HG03439 (cell line): ENCODE measurements at regions not wholly inside any gene's neighbourhood (a gene's known extent, or its start where the extent isn't known, plus 50 kb on each side); places are given as distances from the start of the nearest gene placed in this dataset.
"Not testable (repeated sequence)": the region's sequence is repeated elsewhere in the genome, so short reads cannot be mapped to it uniquely, and the experiment has no call there.

Source experiments
- ATAC-seq: cut with Tn5 transposase; IDR thresholded peaks from one replicate; pipeline ENCODE4 v1.9.1; 2021; ENCODE audit warnings: mild to moderate bottlenecking, moderate library complexity; ENCODE audit not compliant: unreplicated experiment

DNA sequence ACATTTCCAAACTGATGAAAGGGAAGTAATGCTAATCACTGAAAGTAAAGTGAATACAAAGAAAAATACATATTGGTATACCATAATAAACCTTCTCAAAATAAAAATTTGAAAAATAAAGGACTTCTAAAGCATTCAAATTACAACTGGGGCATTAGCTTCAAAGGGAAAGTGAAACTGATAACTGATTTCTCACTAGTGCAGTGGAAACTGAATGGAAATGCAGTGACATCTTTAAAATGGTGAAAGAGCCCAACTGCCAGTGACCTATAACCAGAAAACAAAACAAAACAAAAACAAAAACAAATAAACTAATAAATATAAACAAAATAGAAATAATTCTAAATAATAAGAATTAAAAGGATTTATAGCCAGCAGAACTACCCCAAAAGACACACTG, 297.5 kb upstream of the GRIN3A start:
- peak; percentile 70 for ATAC-seq

DNA sequence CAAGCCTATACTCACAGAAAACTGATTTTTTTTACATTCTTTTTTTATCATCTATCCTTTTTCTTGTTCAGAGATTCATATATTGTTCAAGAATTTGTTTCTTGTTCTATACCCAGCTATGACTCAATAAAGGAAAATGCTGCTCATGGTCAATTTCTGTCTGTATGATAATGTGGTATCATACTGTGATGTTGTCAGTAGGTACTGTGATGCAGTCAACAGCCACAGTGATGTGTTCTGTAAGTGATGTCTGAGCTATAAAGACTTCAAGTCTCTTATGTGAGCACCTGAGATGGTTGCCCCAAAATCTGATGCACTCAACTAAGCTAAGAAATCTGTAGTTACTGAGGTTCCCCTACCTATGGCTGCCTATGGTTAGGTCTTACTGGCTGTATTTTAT, 294.2 kb upstream of the GRIN3A start:
- no peak for ATAC-seq

DNA sequence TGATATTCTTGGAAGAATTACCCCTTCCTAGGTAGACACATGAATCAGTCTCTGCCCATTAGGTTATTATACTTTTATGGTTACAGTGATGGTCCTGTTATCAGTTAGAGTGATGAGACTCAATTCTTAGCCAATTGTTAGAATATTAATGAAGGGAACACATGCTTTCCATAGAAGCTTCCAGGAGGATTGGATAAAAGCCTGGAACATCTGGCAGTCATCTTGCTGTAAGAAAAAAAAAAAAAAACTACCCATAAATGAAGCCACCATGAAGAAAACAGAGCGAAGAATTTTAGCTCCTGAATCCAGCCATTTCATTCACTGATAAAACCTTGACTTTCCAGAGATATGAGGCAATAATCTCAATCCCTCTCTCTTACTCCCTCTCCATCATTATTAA, 262.5 kb upstream of the GRIN3A start:
- ATAC-seq, result no peak

DNA sequence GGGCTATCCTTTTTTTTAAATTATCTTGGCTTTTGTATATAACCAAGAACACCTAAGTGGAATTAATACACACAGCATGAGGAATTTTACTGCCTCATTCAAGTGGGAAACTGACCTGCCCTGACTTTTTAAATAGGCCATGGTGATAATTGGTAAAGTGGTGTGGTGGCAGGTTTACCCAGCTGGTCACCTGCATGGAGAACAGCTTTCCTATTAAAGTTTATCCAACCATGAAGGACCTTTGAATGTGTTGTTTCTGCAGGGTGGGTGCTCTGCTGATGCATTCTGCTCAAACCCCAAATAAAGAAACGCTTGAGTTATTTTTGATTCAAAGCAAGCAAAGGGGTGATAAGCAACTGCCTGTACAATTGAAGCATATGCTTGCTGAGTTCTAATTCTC, 261.0 kb upstream of the GRIN3A start:
- no peak for ATAC-seq

DNA sequence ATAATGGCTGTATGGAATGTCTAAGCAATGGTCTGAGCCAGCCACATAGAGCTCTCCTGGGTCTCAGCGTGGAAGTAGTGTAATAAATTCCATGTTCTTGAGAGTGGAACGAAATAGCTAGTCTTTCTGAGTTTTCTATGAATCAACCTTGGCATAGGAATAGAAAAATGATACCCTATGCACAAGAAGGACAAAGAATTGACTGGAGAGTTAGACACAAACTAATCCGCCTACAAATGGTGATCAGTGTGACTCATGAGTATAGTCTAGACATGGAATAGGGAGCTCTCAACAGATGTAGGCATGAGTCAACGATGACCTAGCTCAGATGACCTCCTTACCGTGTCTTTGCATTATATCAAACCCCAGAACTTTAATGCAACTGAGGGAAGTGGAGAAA, 256.8 kb upstream of the GRIN3A start:
- no peak for ATAC-seq

DNA sequence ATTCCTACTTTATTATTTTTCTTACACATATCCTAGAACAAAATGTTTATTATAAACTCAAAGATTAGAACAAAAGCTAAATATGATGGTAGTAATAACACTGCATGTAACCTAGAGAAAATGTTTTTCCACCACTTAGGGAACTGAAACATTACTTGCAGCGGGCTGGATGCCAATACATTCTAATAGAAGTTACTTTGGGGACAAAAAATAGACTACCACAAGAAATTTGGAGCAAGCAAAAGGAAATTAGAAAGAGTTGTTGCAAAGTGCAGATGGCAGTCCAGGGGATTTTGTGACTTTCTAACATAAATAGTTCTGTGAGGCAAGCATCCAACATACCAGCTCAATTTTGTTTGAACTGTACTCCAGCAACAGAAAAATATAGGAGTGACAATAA, 255.3 kb upstream of the GRIN3A start:
- ATAC-seq, result no peak

DNA sequence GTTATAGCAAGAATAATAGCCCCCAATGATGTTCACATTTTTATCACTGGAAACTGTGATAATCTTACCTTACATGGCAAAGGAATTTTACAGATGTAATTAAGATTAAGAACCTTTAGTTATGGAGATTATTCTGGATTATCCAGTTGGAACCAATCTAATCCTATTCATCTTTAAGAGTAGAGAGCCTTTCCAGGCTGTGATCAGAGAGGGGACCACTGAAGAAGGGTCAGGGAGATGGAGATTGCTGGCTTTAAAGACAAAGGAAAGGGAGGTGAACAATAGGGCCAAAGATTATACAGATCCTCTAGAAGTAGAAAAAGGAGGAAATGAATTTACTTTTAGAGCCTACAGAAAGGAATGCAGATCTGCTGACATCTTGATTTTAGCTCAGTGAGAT, 253.5 kb upstream of the GRIN3A start:
- ATAC-seq, result no peak

DNA sequence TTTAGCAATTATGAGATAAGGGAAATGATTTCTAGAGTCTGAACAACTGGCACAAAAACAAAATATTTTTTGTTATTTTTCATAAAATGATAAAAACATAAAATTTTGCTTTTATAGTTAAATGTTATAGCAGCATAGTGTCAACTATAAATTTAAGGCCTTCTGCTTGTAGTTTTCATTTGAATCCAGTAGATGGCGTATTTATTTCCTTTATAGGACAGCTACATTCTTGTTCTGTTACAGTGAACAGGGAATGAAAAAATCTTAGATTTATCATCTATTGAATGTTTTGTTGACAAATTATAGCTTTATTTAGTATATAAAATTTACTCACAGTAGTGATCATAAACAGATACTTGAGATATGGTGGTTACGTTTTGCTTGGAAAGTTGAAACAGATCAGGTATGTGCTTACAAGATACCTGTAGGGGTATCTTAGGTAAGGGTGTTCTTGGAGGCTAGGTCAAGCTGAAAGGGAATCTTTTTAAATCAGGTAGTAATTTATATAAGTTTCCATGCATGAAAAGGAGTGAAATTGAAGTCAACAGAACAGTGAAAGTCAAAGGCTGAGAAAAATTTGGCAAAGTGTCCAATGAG, 239.3 kb upstream of the GRIN3A start:
- ATAC-seq, result peak; percentile 88

DNA sequence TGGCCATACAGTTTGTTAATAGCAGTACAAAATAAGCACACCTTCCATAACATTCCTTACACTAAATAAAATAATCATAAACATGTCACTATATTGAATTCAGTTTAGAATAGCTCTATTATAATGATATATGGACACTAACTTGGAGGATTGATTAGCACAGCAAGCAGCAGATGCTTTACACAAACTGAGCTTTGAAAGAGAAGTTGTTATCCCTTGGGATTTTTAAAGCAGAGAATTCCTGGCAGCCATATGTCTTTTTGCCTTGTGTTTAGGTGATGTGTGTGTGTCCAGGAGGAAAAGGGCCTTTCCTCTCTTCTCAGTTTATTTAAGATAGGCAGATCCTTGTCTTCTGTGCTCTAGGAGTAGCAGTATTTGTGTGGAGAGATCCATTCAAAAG, 232.2 kb upstream of the GRIN3A start:
- ATAC-seq, result no peak

DNA sequence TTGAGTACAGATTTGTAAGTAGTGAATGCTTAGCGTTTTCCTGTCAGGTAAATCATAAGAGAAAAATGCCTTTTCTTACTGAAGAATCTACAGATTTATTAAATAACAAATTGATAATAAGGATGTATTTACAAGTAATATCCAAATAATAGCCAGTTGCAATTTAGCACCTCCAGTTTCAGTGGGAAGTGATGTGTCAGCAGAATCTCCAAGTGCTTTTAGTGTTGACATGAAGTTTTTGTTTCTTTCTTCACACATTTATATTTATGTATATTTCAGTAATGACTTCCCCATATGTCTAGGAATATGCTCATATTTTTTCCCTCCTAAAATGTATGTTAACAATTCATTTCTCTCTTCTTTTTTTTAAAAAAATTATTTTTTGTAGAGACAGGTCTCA, 229.9 kb upstream of the GRIN3A start:
- no peak for ATAC-seq

DNA sequence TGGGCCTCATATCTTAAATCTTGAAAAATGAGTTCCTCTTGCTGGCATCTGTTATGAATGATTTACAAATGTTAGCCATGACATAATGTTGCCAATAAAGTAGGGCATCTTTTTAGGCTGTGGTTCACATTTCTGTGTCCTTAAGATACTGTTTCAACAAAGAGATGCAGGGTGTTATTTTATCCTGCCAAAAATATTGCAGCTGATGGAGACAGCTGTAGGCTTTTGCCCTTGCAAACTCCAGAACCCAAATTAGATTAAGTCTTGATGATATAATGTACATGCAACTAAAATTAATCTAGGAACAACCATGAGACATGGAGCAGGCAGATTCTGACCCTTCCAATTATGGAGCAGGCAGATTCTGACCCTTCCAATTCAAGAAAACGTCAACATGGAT, 228.2 kb upstream of the GRIN3A start:
- ATAC-seq, result no peak

DNA sequence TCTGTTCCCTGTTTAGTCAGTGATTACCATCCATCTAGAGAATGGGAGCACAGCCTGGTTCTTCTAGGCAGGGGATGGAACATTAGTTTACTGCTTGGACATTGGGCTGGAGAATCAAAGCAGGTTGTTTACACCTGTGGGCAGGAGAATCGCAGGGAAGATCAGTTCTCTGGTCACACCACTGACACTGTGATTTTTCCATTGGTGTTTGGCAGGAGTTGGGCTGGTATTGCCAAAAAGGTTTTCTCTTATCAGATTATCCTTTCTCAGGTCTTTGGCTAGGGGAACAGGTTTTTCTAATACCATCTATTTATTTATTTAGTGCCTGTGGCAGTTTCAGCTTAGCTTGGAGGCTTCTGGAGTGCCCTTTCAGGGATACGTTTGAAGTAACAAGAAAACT, 219.3 kb upstream of the GRIN3A start:
- no peak for ATAC-seq

DNA sequence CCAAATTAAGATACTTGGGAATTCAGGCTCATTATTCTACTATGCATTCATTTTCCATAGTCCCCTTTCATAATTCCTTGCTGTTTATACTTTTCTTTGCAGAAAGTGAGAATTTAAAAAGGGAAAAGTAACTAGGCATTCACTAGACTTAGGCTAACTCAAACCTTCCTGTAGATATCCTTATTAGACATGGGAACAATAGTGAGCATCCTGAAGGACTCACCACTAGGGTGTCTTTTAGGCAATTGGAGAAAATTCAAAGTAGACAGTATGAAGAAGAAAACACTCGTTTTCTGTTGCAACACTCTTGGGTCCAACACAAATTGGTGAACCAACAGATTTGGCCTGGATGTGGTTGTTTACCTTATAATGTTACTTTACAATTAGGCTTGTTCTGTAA, 213.2 kb upstream of the GRIN3A start:
- ATAC-seq, result no peak

DNA sequence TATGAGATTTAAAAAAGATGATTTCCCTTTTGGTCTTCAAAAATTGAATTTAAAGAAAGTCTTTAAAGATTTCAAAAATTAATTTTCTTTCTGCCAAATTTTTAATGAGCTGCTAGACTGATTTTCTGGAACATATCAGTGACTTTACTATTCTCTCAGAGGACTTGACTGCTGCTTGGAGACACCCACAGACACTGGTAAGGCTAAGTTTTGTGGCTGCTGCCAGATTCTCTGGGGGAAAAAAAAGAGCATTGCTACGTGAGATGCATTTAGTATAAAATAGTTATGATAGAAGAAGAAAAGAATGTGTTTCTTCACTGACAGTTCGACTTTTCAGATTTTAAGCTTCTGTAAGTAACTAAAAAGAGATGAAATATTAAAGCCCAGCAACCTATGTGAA, 193.3 kb upstream of the GRIN3A start:
- ATAC-seq, result no peak

DNA sequence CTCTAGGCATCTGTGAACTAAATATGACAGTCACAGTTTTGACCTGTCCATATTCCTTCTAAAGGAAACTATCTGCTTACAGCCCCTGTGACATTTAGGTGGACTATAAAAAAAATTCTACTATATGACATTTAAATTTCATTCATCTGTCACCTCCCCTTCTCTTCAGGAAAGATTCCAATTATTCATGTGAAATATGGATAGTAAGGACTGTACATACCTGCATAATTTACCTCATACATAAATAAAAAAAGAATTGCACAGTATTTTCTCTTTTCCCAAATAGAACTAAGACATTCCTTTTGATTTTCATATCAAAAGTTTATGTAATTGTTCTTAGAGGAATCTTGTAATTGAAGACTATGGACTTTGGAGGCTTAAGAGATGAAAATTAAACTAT, 192.3 kb upstream of the GRIN3A start:
- ATAC-seq, result no peak

DNA sequence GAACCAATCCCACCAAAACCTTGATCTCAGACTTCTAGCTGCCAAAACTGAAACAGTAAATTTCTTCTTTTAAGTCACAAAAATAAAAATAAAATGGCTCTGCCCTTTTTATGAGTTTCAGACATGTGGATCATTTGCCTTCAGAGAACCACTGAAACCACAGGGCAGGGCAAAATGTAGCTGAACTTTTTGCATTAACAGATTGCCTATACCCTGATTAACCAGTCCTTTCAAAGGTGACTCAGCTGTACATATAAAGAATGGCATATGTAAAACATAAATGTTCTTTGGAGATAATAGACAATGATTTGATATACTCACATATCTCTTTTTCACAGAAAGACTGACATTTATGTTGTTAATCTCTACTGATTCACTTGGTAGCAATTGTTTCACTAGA, 187.1 kb upstream of the GRIN3A start:
- ATAC-seq, result no peak

DNA sequence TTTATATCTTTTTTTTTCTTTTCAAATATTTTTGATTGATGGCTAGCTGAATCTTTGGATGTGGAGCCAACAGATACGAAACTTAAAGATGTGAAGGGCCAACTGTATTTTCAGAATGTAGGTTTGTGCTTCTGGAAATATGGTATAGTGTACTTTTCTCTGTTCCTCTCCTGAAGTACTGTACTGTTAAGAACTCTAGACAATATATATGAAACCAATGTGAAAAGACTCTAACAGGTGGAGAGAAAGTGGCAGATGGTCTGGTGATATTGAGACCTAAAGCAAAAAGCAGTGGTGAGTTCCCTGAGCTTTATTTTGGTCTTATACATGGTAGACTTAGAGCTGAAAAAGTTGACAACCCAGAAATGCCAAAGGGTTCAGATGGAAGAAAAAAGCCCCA, 185.0 kb upstream of the GRIN3A start:
- no peak for ATAC-seq

DNA sequence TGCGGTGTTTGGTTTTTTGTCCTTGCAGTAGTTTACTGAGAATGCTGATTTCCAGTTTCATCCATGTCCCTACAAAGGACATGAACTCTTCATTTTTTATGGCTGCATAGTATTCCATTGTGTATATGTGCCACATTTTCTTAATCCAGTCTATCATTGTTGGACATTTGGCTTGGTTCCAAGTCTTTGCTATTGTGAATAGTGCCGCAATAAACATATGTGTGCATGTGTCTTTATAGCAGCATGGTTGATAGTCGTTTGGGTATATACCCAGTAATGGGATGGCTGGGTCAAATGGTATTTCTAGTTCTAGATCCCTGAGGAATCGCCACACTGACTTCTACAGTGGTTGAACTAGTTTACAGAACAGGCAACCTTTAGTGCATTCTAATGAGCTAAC, 178.5 kb upstream of the GRIN3A start:
- ATAC-seq, result not testable (repeated sequence)

DNA sequence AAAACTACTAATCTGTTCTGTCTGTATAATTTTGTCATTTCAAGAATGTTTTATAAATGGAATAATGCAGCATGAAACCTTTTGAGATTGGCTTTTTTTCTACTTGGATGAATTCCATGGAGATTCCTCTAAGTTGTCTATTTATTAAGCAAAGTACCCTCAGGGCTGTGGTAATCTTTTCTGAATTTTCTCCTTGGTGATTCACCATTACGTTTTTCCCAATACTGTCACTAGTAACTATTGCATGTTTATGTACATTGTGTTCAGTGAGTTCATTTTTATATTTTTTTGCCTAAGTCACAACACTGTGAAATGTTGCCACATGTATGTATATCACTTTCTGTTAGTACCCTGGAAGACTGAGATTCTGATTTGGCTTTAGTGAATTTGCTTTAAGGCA, 177.0 kb upstream of the GRIN3A start:
- ATAC-seq, result no peak

DNA sequence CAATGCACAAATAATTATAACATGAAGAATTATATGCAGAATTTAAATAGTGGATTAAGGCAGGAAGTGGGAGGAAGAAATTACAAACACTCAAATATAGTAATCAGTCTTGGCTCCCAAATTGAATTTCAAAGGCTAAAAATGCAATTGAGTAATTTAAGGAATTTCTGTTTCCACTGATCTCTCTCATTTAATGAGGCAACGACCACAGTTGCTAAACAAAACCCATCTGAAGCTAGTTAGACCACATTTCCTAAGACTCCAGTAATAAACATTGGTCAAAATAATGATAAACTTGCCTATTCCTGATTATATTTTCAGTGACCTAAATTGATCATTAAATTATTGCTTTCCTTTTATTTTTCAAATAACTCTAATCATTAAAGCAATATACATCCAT, 174.3 kb upstream of the GRIN3A start:
- no peak for ATAC-seq

DNA sequence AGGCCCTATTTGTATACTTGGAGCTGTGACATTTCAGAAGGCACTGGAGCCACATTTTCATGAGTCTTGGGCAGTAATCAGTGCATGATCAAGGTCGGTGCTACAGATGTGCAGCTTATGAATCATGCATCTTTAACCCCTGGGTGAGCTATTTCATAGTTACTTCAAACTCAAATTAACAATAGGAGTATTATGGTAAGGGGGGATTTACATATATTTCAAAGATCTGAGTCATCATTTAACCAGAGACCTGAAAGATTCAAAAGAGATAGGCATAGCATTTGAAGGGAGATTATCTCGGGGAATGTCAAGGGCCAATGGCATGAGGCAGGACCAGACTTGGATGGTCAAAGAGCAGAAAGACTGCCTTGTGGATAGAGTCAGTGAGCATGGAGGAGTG, 169.0 kb upstream of the GRIN3A start:
- no peak for ATAC-seq

DNA sequence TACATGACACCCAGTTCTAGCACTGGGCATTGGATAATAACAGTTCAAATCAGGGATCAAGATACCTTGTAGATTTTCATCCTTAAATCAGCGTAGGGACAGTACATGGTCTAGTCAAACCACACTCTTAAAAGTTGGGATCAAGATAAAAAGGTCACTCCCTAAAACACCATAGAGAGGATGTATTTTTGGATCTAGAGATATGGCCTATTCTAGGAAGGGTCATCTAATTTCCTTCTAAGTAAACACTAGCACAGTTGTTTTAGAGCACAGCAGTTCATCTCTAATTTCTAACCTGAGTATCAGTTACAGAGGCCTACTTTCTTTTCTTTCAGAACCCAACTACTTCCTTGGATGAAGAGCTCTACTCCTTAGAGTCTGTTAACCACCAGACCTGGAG, 166.4 kb upstream of the GRIN3A start:
- no peak for ATAC-seq

DNA sequence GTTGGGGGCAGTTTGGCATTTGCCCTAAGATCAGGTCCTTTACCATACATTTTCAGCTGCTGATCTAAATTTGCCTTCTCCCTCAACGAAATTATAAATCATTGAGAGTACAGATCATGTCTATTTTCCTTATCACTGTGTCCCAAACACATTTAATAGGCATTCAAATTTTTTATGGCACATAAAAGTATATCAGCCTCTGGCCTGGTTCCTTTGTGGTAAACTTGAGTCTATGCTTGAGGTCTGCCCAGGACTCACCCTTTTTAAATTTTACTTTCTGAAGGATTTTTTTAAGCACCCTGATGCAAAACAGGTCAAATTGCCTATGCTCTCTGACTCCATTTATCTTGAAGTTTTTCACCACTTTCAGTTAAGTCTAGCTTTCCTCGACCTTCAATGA, 163.6 kb upstream of the GRIN3A start:
- ATAC-seq, result no peak

DNA sequence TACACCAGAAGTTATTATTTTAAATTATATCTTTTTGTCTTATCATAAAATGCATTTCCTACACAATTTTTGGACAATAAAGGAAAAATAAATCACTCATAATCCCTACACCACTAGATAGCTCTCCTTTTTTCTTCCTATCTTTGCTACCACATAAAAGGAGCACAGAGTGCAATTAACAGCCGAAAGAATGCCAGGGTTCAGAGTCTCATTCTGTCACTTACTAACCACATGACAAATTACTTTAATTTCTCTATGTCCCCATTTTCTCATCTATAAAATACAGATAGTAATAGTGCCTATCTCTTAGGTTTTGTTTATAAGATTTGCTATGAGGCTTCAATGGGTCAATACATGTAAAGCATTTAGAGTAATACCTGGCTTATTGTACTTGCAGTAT, 158.7 kb upstream of the GRIN3A start:
- ATAC-seq, result no peak
